GM23338 (cell line): ENCODE measurements at regions not wholly inside any gene's neighbourhood (a gene's known extent, or its start where the extent isn't known, plus 50 kb on each side); places are given as distances from the start of the nearest gene placed in this dataset.

Experiments
- CREB1 ChIP-seq: fragments of 250-450 bp; sonication (Bioruptor Pico); IDR thresholded peaks from 2 replicates; pipeline ENCODE4 v1.5.0; 2020; ENCODE audit warnings: low read depth, mild to moderate bottlenecking, moderate library complexity
- EZH2 ChIP-seq: fragments of 200-600 bp; sonication (generic); IDR thresholded peaks from one replicate; pipeline ENCODE4 v1.8.0; 2017; ENCODE audit warnings: antibody characterized with exemption, mild to moderate bottlenecking, low read depth; ENCODE audit not compliant: unreplicated experiment
- EZH2phosphoT487 ChIP-seq: fragments of 200-600 bp; sonication (generic); IDR thresholded peaks from one replicate; pipeline ENCODE4 v1.8.1; 2018; ENCODE audit warnings: antibody characterized with exemption; ENCODE audit not compliant: unreplicated experiment
- POLR2AphosphoS5 ChIP-seq: IDR thresholded peaks from 2 replicates; pipeline ENCODE4 v1.6.1; 2016; ENCODE audit warnings: antibody characterized with exemption, low read depth
- ZNF114 ChIP-seq: fragments of 250-450 bp; sonication (Bioruptor Pico); IDR thresholded peaks from 2 replicates; pipeline ENCODE4 v1.5.0; 2020; ENCODE audit warnings: mild to moderate bottlenecking, moderate library complexity
- TF ChIP-seq, protein P1 (sequence below), 2 experiments: fragments of 200-600 bp in 1 of 2; sonication (generic) in 1 of 2; conservative IDR thresholded peaks; 2 replicates each; pipeline versions ENCODE4 v1.5.1 to v1.6.1; 2016 to 2017; ENCODE audit warnings: antibody characterized with exemption in 2 of 2, low read depth in 2 of 2, mild to moderate bottlenecking in 2 of 2, moderate library complexity in 1 of 2
- TF ChIP-seq, protein P2 (sequence below): IDR thresholded peaks from one replicate; pipeline ENCODE4 v1.6.1; 2018; ENCODE audit warnings: antibody characterized with exemption; ENCODE audit not compliant: unreplicated experiment

DNA sequence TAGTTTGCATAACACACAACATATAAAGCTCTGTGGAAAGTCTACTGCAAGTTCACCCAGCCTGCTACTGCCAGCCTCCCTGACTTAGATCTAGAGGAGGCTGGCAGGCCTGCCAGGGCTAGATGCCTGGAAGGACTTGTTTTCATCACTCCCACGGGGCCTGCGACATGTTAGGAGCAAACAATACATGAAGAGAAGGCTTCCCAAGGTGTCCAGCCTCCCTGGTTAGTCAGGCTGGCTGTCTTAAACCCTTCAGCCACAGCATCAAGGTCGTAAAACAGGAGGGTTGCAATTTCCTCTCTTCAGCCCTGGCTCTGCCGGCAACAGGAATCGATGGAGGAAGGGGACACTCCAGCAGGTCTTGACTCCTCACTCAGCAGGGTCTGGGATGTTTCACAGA is 104.5 kb downstream of the NGF start:
- TF ChIP-seq, protein P1, sequence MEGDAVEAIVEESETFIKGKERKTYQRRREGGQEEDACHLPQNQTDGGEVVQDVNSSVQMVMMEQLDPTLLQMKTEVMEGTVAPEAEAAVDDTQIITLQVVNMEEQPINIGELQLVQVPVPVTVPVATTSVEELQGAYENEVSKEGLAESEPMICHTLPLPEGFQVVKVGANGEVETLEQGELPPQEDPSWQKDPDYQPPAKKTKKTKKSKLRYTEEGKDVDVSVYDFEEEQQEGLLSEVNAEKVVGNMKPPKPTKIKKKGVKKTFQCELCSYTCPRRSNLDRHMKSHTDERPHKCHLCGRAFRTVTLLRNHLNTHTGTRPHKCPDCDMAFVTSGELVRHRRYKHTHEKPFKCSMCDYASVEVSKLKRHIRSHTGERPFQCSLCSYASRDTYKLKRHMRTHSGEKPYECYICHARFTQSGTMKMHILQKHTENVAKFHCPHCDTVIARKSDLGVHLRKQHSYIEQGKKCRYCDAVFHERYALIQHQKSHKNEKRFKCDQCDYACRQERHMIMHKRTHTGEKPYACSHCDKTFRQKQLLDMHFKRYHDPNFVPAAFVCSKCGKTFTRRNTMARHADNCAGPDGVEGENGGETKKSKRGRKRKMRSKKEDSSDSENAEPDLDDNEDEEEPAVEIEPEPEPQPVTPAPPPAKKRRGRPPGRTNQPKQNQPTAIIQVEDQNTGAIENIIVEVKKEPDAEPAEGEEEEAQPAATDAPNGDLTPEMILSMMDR (conservative IDR thresholded peaks at IDR 0.05; ENCODE audit: low read depth in 2 of 2) = no peak
- TF ChIP-seq EZH2 (no peak), CREB1 (CRISPR knock-in tag) (no peak), POLR2AphosphoS5 (no peak), EZH2phosphoT487 (no peak), ZNF114 (CRISPR knock-in tag) (no peak)
- TF ChIP-seq, protein P2, sequence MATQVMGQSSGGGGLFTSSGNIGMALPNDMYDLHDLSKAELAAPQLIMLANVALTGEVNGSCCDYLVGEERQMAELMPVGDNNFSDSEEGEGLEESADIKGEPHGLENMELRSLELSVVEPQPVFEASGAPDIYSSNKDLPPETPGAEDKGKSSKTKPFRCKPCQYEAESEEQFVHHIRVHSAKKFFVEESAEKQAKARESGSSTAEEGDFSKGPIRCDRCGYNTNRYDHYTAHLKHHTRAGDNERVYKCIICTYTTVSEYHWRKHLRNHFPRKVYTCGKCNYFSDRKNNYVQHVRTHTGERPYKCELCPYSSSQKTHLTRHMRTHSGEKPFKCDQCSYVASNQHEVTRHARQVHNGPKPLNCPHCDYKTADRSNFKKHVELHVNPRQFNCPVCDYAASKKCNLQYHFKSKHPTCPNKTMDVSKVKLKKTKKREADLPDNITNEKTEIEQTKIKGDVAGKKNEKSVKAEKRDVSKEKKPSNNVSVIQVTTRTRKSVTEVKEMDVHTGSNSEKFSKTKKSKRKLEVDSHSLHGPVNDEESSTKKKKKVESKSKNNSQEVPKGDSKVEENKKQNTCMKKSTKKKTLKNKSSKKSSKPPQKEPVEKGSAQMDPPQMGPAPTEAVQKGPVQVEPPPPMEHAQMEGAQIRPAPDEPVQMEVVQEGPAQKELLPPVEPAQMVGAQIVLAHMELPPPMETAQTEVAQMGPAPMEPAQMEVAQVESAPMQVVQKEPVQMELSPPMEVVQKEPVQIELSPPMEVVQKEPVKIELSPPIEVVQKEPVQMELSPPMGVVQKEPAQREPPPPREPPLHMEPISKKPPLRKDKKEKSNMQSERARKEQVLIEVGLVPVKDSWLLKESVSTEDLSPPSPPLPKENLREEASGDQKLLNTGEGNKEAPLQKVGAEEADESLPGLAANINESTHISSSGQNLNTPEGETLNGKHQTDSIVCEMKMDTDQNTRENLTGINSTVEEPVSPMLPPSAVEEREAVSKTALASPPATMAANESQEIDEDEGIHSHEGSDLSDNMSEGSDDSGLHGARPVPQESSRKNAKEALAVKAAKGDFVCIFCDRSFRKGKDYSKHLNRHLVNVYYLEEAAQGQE = no peak
